Smooth muscle cell (in vitro differentiated cells): ENCODE measurements at regions not wholly inside any gene's neighbourhood (a gene's known extent, or its start where the extent isn't known, plus 50 kb on each side); places are given as distances from the start of the nearest gene placed in this dataset.
"Not testable (repeated sequence)": the region's sequence is repeated elsewhere in the genome, so short reads cannot be mapped to it uniquely, and the experiment has no call there.

Source experiments
- DNase-seq: peaks from one replicate; lab custom pipeline; 2025; ENCODE audit not compliant: unreplicated experiment; lab: John Stamatoyannopoulos, UW
- H2AFZ ChIP-seq: fragments of 200-600 bp; sonication (generic); 2 replicates; pipeline ENCODE4 v1.6.0; 2016; ENCODE audit warnings: antibody characterized with exemption, low read depth, mild to moderate bottlenecking
- H3F3A ChIP-seq: fragments of 200-600 bp; sonication (generic); 2 replicates; pipeline ENCODE4 v1.6.0; 2017; ENCODE audit warnings: antibody characterized with exemption, low read depth
- H3K27ac ChIP-seq: fragments of 200-600 bp; sonication (generic); 2 replicates; pipeline ENCODE4 v1.5.1; 2016; ENCODE audit warnings: low read depth, mild to moderate bottlenecking
- H3K27me3 ChIP-seq: fragments of 200-600 bp; sonication (generic); 2 replicates; pipeline ENCODE4 v1.6.1; 2016; ENCODE audit warnings: low read depth, mild to moderate bottlenecking
- H3K36me3 ChIP-seq: fragments of 200-600 bp; sonication (generic); 2 replicates; pipeline ENCODE4 v1.5.1; 2016; ENCODE audit warnings: low read depth
- H3K4me1 ChIP-seq: fragments of 200-600 bp; sonication (generic); 2 replicates; pipeline ENCODE4 v1.5.1; 2016; ENCODE audit warnings: low read depth
- H3K4me2 ChIP-seq: fragments of 200-600 bp; sonication (generic); 2 replicates; pipeline ENCODE4 v1.6.0; 2016; ENCODE audit warnings: mild to moderate bottlenecking
- H3K4me3 ChIP-seq: fragments of 200-600 bp; sonication (generic); 2 replicates; pipeline ENCODE4 v1.5.1; 2016; ENCODE audit warnings: mild to moderate bottlenecking
- H3K79me2 ChIP-seq: fragments of 200-600 bp; sonication (generic); 2 replicates; pipeline ENCODE4 v1.6.0; 2016; ENCODE audit warnings: low read depth, mild to moderate bottlenecking
- H3K9ac ChIP-seq: fragments of 200-600 bp; sonication (generic); 2 replicates; pipeline ENCODE4 v1.6.0; 2016; ENCODE audit warnings: low read depth
- H3K9me3 ChIP-seq: fragments of 200-600 bp; sonication (generic); replicated peaks from 2 replicates; pipeline ENCODE4 v1.5.1; 2016; ENCODE audit warnings: low read depth
- H4K20me1 ChIP-seq: fragments of 200-600 bp; sonication (generic); 2 replicates; pipeline ENCODE4 v1.6.0; 2016; ENCODE audit warnings: low read depth
- CTCF ChIP-seq: fragments of 200-600 bp; sonication (generic); IDR thresholded peaks from 2 replicates; pipeline ENCODE4 v1.5.1; 2017; ENCODE audit warnings: borderline replicate concordance, mild to moderate bottlenecking, antibody characterized with exemption; ENCODE audit not compliant: insufficient read depth, poor library complexity, severe bottlenecking
- whole genome bisulfite sequencing: methylation state at CpG from one replicate; pipeline ENCODE4 v1.1.7; 2016; ENCODE audit warnings: low lambda C conversion rate; 5-methylcytosine and 5-hydroxymethylcytosine counted together

DNA sequence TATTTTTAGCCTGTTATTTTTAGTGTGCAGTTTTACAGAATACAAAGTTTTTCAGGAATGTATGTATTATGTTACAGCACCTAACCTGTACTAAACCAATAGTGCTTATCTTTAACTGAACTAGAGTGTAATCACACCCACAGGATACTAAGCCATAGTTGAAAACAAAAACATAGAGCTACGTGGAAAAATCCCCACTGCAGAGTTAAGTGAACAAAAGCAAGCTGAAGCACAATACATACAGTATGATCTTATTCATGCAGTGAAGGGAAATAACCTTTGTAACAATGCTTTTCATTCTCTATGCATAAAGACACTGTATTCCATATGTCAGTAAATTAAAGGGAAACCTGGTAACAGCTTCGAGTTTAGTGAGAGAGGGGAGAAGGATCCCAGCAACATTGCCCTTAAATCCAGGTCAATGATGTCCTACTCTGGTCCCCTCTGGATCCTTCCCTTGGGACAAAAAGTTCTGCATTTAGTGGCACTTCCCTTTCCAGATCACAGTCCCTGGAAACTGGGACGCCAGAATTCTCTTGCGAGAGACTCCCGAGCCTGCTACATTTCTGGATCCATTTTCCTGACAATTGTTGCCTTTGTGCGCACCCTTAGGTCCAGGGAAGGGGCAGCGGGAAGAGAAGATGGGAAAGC is 121.3 kb upstream of the CCND2 start:
- TF ChIP-seq CTCF, result no peak
- Histone ChIP-seq H3K27ac (no peak overlapping the region), H2AFZ (no peak overlapping the region), H3K27me3 (peaks cover 2% of the 10 kb centered on the region), H3K4me1 (no peaks in the 10 kb centered on the region), H3K36me3 (no peaks in the 10 kb centered on the region), H3K4me2 (no peak overlapping the region), H4K20me1 (no peaks in the 10 kb centered on the region), H3K4me3 (no peak overlapping the region), H3K79me2 (no peaks in the 10 kb centered on the region), H3F3A (no peaks in the 10 kb centered on the region), H3K9ac (no peak overlapping the region), H3K9me3 (no peaks in the 10 kb centered on the region)
- WGBS, result 83% methylated on average over 7 of the region's 7 CpGs
- DNase-seq, result no peak

GRCh38 chr12:4151362-4152121 is 122.0 kb upstream of the CCND2 start:
- TF ChIP-seq CTCF, result no peak
- Histone ChIP-seq H2AFZ (no peak overlapping the region), H3K4me2 (no peak overlapping the region), H3K27ac (no peak overlapping the region), H3K9me3 (no peaks in the 10 kb centered on the region), H3F3A (no peaks in the 10 kb centered on the region), H3K9ac (no peak overlapping the region), H3K36me3 (no peaks in the 10 kb centered on the region), H3K4me3 (no peak overlapping the region), H3K79me2 (no peaks in the 10 kb centered on the region), H3K4me1 (no peaks in the 10 kb centered on the region), H4K20me1 (no peaks in the 10 kb centered on the region), H3K27me3 (peaks cover 9% of the 10 kb centered on the region)
- DNase-seq, result no peak
- 93% methylated on average over 4 of the region's 4 CpGs for WGBS

DNA sequence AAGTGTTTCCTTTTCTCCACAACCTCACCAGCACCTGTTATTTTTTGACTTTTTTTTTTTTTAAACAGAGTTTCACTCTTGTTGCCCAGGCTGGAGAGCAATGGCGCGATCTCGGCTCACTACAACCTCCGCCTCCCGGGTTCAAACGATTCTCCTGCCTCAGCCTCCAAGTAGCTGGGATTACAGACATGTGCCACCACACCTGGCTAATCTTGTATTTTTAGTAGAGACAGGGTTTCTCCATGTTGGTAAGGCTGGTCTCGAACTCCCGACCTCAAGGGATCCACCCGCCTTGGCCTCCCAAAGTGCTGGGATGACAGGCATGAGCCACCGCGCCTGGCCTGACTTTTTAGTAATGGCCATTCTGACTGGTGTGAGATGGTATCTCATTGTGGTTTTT is 123.2 kb upstream of the CCND2 start:
- not testable (repeated sequence) for DNase-seq, H2AFZ ChIP-seq, H3K4me2 ChIP-seq, H3K9me3 ChIP-seq, H3K27ac ChIP-seq, H3K4me1 ChIP-seq, H3K36me3 ChIP-seq, H4K20me1 ChIP-seq, H3K4me3 ChIP-seq, H3K9ac ChIP-seq, H3F3A ChIP-seq, H3K79me2 ChIP-seq
- H3K27me3 ChIP-seq, result peaks cover 11% of the 10 kb centered on the region
- WGBS, result 98% methylated on average over 11 of the region's 11 CpGs

GRCh38 chr12:4148418-4149056 is 125.0 kb upstream of the CCND2 start:
- Histone ChIP-seq H3K79me2 (no peaks in the 10 kb centered on the region), H3F3A (no peaks in the 10 kb centered on the region), H4K20me1 (no peaks in the 10 kb centered on the region), H3K36me3 (no peaks in the 10 kb centered on the region), H3K9me3 (no peaks in the 10 kb centered on the region), H3K4me1 (no peaks in the 10 kb centered on the region), H2AFZ (no peak overlapping the region), H3K4me3 (no peak overlapping the region), H3K9ac (no peak overlapping the region), H3K27me3 (peaks cover 11% of the 10 kb centered on the region), H3K27ac (no peak overlapping the region), H3K4me2 (no peak overlapping the region)
- no peak for DNase-seq
- 91% methylated on average over 5 of the region's 5 CpGs for WGBS
- TF ChIP-seq CTCF, result no peak
